Muscle layer of colon (tissue), 2 donors: ENCODE measurements at regions not wholly inside any gene's neighbourhood (a gene's known extent, or its start where the extent isn't known, plus 50 kb on each side); places are given as distances from the start of the nearest gene placed in this dataset.
"Not testable (repeated sequence)": the region's sequence is repeated elsewhere in the genome, so short reads cannot be mapped to it uniquely, and the experiment has no call there.

ENCODE experiments used
- H3K27ac ChIP-seq: one replicate; pipeline ENCODE4 v1.7.0; 2013; ENCODE audit warnings: low read depth, mild to moderate bottlenecking, low read length, moderate library complexity
- H3K27me3 ChIP-seq, 2 donors: one replicate each; pipeline ENCODE4 v1.7.0; 2013; ENCODE audit warnings: low read length in 2 of 2, mild to moderate bottlenecking in 2 of 2; ENCODE audit not compliant: insufficient read depth in 2 of 2, control insufficient read depth in 1 of 2
- H3K36me3 ChIP-seq: one replicate; pipeline ENCODE4 v1.7.0; 2013; ENCODE audit warnings: mild to moderate bottlenecking, low read length; ENCODE audit not compliant: insufficient read depth
- H3K4me1 ChIP-seq: one replicate; pipeline ENCODE4 v1.7.0; 2013; ENCODE audit warnings: mild to moderate bottlenecking, low read length; ENCODE audit not compliant: insufficient read depth
- H3K4me3 ChIP-seq, 2 donors: one replicate each; pipeline ENCODE4 v1.7.0; 2013; ENCODE audit warnings: low read length in 2 of 2, low read depth in 1 of 2, mild to moderate bottlenecking in 1 of 2, moderate library complexity in 1 of 2
- H3K9ac ChIP-seq: one replicate; pipeline ENCODE4 v1.7.0; 2013; ENCODE audit warnings: low read length
- H3K9me3 ChIP-seq: one replicate; pipeline ENCODE4 v1.7.0; 2013; ENCODE audit warnings: mild to moderate bottlenecking, low read length
- donor health status: abdominal sarcoma.
- donor health status: Adenocarcinoma of cecum.

DNA sequence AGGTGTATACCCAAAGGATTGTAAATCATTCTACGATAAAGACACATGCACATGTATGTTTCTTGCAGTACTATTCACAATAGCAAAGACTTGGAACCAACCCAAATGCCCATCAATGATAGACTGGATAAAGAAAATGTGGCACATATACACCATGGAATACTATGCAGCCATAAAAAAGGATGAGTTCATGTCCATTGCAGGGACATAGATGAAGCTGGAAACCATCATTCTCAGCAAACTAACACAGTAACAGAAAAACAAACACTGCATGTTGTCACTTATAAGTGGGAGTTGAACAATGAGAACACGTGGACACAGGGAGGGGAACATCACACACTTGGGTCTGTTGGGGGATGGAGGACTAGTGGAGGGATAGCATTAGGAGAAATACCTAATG, 530.4 kb upstream of the SGO1 start:
- not testable (repeated sequence) for H3K9ac ChIP-seq, H3K4me1 ChIP-seq, H3K27me3 ChIP-seq, H3K9me3 ChIP-seq, H3K4me3 ChIP-seq, H3K27ac ChIP-seq, H3K36me3 ChIP-seq

DNA sequence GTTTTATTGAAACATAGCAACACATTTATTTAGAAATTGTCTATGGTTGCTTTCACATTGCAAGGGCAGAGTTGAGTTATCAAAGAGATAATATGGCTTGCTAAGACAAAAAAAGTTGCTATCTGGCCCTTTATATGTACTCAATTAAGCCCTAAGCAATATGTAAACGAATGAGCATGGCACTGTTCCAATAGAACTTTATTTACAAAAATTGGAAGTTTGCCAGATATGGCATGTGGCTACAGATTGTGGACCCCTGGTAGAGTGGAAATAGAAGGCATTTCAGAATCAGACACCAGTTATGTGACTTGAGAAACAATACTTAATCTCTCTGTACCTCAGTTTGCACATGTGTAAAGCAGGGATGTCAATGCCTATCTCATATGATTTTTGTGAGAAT, 515.6 kb upstream of the SGO1 start:
- Histone ChIP-seq H3K27me3 (no peaks in the 10 kb centered on the region), H3K4me1 (no peaks in the 10 kb centered on the region), H3K27ac (no peak overlapping the region), H3K9me3 (no peaks in the 10 kb centered on the region), H3K36me3 (no peaks in the 10 kb centered on the region), H3K9ac (no peak overlapping the region), H3K4me3 (no peak overlapping the region)

DNA sequence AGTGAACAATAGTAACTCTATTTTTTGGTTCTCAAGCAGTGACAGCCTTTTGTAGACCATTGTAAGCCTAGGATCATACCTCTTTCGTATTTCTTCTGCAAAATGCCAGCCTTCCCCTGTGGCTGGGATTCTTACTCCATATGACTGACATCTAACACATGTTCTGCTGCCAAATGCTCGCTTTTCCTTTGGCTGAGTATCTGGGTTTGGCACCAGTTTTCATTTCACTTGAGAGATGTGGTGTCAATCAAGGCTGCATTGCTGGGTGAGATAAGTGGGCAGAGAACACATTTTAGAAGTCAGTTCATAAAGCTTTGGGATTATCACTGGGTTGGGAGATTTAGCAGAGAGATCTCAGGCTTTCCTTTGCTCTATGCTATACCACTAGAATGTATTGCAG, 514.7 kb upstream of the SGO1 start:
- Histone ChIP-seq H3K4me3 (no peak overlapping the region), H3K9me3 (no peaks in the 10 kb centered on the region), H3K27ac (no peak overlapping the region), H3K9ac (no peak overlapping the region), H3K4me1 (no peaks in the 10 kb centered on the region), H3K36me3 (no peaks in the 10 kb centered on the region), H3K27me3 (no peaks in the 10 kb centered on the region)

DNA sequence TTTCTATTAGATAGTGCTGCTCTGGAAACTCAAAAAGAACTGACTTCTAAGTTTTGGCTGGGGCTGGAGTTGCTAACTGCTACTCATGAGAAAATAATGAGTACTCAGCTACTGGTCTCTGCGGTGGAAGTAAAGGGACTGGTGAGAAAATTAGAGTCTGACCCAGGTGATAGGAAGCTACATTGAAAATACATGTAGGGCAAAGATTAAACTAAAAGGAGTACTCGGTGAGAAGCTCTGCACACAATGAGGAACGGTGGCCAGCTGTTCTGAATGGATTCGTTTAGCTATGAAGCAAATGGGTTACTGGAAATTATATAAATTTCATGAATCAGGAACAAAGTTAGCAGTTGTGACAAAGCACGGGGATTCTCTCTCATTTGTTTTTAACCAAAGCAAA, 512.9 kb upstream of the SGO1 start:
- Histone ChIP-seq H3K9me3 (no peaks in the 10 kb centered on the region), H3K4me3 (no peak overlapping the region), H3K9ac (no peak overlapping the region), H3K27me3 (no peaks in the 10 kb centered on the region), H3K27ac (no peak overlapping the region), H3K4me1 (no peaks in the 10 kb centered on the region), H3K36me3 (no peaks in the 10 kb centered on the region)

DNA sequence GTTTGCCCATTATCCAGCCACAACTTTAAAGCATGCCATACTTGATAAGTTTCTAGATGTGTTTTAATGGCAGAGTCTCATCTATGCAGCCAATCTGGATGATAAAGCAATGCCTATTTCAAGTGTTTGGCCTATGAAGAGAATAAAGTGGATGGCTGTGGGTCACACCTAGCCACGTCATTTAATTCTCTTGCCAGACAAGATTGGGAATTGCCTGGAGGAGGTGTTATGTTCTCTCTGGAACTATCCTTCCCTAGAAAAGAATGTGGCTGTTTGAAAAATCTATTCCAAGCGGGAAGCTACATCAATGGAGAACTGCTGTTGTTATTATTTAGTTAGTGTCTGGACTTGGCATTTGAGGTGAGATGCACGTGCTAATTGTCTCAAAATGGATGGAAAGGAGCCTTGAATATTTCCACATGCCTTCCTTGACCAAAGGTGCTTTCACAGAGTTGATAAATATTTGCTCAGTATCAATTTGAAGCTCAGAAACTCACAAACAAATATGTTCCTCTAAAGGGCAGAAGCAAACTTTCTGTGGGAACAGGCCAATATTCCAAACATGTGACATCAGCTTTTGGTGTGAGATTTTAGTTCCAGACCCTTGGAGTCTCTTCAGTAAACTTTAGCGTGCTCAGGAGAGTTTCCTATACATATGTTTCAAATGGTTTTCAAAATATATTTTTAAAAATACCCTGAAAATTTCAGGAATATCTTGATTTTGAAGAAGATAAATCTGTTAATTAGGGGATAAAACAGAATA, 510.6 kb upstream of the SGO1 start:
- no peak overlapping the region for H3K4me3 ChIP-seq
- H3K4me1 ChIP-seq, result no peaks in the 10 kb centered on the region
- no peak overlapping the region for H3K27ac ChIP-seq
- no peaks in the 10 kb centered on the region for H3K36me3 ChIP-seq
- no peaks in the 10 kb centered on the region for H3K9me3 ChIP-seq
- H3K27me3 ChIP-seq, result no peaks in the 10 kb centered on the region
- H3K9ac ChIP-seq, result no peak overlapping the region

DNA sequence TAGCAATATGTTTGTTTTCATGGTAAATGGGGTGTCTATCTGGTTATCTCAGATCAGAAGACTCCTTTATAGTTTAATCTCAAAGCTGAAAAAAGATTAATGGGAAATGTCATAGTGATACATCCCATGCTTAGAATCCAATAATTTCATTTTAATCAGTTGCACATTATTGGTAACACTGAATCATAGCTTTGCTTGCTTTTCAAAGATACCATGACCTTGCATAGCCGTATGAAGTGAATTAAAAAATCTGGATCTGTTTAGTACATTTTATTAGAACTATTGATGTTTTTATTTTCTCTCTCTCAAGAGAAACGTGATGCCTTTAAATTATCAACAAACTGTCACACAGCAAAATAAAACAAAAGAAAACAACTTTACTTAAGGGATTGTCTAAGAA, 506.7 kb upstream of the SGO1 start:
- no peaks in the 10 kb centered on the region for H3K27me3 ChIP-seq

DNA sequence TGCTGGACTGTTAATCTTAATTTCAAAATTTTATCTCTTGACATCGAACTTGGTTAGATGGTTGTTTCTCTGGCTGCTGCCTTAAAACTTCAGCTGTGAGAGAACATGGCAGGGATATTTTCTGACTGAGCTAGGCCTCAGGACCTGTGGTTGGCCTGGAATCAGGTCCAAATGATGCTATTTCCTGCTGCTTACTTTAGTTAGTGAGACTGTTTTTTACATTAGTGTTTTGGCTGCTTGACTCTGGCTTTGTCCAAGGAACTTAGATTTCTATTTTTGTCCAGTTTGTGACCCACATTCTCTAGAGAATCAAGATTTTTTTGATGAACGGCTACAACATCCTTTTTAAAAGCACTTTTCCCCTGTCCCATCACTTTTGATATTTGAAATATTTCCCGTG, 497.9 kb upstream of the SGO1 start:
- no peak overlapping the region for H3K4me3 ChIP-seq
- H3K4me1 ChIP-seq, result no peaks in the 10 kb centered on the region
- H3K9me3 ChIP-seq, result no peaks in the 10 kb centered on the region
- no peaks in the 10 kb centered on the region for H3K36me3 ChIP-seq
- H3K27ac ChIP-seq, result no peak overlapping the region
- no peaks in the 10 kb centered on the region for H3K27me3 ChIP-seq
- no peak overlapping the region for H3K9ac ChIP-seq

More for the DNA sequence above, 506.7 kb upstream of the SGO1 start:
- no peaks in the 10 kb centered on the region for H3K36me3 ChIP-seq
- no peak overlapping the region for H3K9ac ChIP-seq
- H3K4me1 ChIP-seq, result no peaks in the 10 kb centered on the region
- no peaks in the 10 kb centered on the region for H3K9me3 ChIP-seq
- H3K27ac ChIP-seq, result no peak overlapping the region
- H3K4me3 ChIP-seq, result no peak overlapping the region

DNA sequence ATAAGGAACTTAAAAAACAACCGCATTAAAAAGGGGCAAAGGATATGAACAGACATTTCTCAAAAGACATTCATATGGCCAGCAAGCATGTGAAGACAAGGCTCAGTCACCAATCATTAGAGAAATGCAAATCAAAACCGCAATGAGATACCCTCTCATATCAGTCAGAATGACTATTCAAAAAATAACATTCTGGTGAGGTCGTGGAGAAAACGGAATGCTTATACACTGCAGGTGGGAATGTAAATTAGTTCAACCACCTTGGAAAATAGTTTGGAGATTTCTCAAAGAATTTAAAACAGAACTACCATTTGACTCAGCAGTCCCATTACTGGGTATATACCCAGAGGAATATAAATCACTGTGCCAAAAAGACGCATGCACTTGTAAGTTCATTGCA, 496.6 kb upstream of the SGO1 start:
- Histone ChIP-seq H3K9me3 (no peaks in the 10 kb centered on the region), H3K9ac (no peak overlapping the region), H3K27me3 (no peaks in the 10 kb centered on the region), H3K36me3 (no peaks in the 10 kb centered on the region), H3K4me3 (no peak overlapping the region), H3K27ac (no peak overlapping the region), H3K4me1 (no peaks in the 10 kb centered on the region)

DNA sequence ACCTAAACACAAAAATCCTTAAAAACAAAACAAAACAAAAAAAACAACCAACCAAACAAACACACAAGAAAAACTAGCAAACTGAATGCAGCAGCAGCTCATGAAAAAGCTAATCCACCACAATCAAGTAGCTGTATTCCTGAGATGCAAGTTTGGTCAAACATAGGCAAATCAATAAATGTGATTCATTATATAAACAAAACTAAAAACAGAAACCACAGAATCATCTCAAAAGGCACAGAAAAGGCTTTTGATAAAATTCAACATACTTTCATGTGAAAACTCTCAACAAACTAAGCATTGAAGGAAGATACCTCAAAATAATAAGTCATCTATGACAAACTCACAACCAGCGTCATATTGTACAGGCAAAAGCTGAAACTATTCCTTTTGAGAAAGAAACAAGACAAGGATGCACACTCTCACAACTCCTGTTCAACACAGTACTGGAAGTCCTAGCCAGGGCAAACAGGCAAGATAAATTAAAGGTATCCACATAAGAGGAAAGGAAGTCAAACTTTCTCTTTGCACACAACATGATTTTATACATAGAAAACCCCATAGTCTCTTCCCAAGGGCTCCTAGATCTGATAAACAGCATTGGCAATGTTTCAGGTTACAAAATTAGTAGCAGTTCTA, 495.1 kb upstream of the SGO1 start:
- H3K9ac ChIP-seq, result no peak overlapping the region
- no peaks in the 10 kb centered on the region for H3K27me3 ChIP-seq
- no peaks in the 10 kb centered on the region for H3K36me3 ChIP-seq
- H3K4me1 ChIP-seq, result no peaks in the 10 kb centered on the region
- H3K27ac ChIP-seq, result no peak overlapping the region
- H3K9me3 ChIP-seq, result no peaks in the 10 kb centered on the region
- H3K4me3 ChIP-seq, result no peak overlapping the region

DNA sequence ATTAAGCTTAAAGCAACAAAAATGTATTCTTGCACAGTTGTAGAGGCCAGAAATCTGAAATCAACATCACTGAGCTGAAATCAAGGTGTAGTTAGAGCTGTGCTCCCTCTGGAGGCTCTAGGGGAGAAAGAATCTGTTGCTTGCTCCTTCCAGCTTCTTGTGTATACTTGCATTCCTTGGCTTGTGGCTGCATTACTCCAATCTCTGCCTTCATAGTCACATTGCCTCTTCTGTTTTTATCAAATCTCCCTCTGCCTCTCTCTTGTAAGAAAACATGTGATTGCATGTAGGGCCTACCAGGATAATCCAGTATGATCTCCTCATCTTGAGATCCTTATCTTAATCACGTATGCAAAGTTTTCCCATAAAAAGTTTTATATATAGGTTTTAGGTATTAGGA, 487.9 kb upstream of the SGO1 start:
- Histone ChIP-seq H3K4me1 (peaks cover 6% of the 10 kb centered on the region), H3K4me3 (no peak overlapping the region), H3K27me3 (no peaks in the 10 kb centered on the region), H3K36me3 (no peaks in the 10 kb centered on the region), H3K9ac (no peak overlapping the region), H3K9me3 (no peaks in the 10 kb centered on the region), H3K27ac (no peak overlapping the region)

DNA sequence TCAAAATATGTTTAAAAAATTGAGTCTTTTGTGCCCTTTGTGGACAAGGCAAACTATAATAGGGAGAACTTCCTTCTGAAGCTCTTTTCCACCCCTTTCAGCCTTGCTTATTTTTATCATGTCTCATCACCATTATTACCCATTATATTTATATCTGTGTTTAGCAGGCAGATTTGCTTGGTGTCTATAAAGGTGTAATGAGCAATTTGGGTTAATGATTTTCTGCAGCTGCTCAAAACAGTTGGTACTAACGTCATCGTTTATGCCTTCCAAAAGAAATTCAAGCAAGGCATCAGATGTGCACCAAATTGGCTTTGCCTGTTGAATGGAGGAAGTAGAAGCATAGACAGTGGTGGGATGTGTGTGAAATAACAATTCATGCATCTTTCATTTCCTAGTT, 483.7 kb upstream of the SGO1 start:
- no peaks in the 10 kb centered on the region for H3K27me3 ChIP-seq
- H3K4me3 ChIP-seq, result no peak overlapping the region
- no peak overlapping the region for H3K9ac ChIP-seq
- H3K36me3 ChIP-seq, result no peaks in the 10 kb centered on the region
- no peaks in the 10 kb centered on the region for H3K9me3 ChIP-seq
- peaks cover 8% of the 10 kb centered on the region for H3K4me1 ChIP-seq
- H3K27ac ChIP-seq, result no peak overlapping the region

DNA sequence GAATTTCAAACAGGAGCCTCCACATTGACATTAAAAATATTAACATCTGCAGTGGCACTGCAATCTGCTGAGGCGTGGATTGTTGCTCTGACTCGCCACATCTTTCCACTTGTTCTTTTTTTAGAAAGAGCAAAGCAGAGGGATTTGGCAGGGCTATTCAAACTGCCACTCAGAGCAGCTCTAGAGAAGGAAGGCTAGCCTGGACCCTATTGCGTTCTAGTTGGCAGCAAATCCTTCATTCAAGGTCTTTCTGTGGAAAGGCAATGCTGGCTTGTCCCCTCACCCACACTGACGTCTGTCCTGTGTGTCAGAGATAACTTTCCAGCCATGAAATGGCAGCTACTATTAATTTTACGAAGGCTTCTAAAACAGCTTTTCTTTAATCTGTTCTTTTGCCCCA, 483.2 kb upstream of the SGO1 start:
- no peaks in the 10 kb centered on the region for H3K9me3 ChIP-seq
- no peak overlapping the region for H3K27ac ChIP-seq
- no peaks in the 10 kb centered on the region for H3K27me3 ChIP-seq
- H3K36me3 ChIP-seq, result no peaks in the 10 kb centered on the region
- H3K4me3 ChIP-seq, result no peak overlapping the region
- peaks cover 8% of the 10 kb centered on the region for H3K4me1 ChIP-seq
- H3K9ac ChIP-seq, result no peak overlapping the region
